ENCODE measurements at regions not wholly inside any gene's neighbourhood (a gene's known extent, or its start where the extent isn't known, plus 50 kb on each side); places are given as distances from the start of the nearest gene placed in this dataset.

GRCh38 chr1:83098791-83099190 is 900.1 kb downstream of the TTLL7 start:
- no peak for DNase-seq
- no peaks in the 10 kb centered on the region for H3K27me3 ChIP-seq
- no peaks in the 10 kb centered on the region for H3K9me3 ChIP-seq
- H3K4me3 ChIP-seq: no peak overlapping the region
- H3K36me3 ChIP-seq: no peaks in the 10 kb centered on the region
- TF ChIP-seq CTCF (IDR thresholded peaks at IDR 0.05) (no peak), POLR2A (IDR thresholded peaks at IDR 0.05) (no peak)
- H3K4me1 ChIP-seq: no peaks in the 10 kb centered on the region
- no peak overlapping the region for H3K27ac ChIP-seq

GRCh38 chr1:83098131-83098530 is 900.8 kb downstream of the TTLL7 start:
- DNase-seq: no peak
- no peak overlapping the region for H3K27ac ChIP-seq
- no peaks in the 10 kb centered on the region for H3K4me1 ChIP-seq
- no peaks in the 10 kb centered on the region for H3K36me3 ChIP-seq
- no peaks in the 10 kb centered on the region for H3K9me3 ChIP-seq
- H3K4me3 ChIP-seq: no peak overlapping the region
- H3K27me3 ChIP-seq: no peaks in the 10 kb centered on the region
- no peak for TF ChIP-seq POLR2A (IDR thresholded peaks at IDR 0.05)
- TF ChIP-seq CTCF (IDR thresholded peaks at IDR 0.05): no peak

- TF ChIP-seq POLR2A (IDR thresholded peaks at IDR 0.05) (no peak), CTCF (IDR thresholded peaks at IDR 0.05) (no peak)
- no peaks in the 10 kb centered on the region for H3K36me3 ChIP-seq
- H3K4me3 ChIP-seq: no peak overlapping the region
- no peaks in the 10 kb centered on the region for H3K9me3 ChIP-seq
- H3K27me3 ChIP-seq: no peaks in the 10 kb centered on the region
- no peak overlapping the region for H3K27ac ChIP-seq
- H3K4me1 ChIP-seq: no peaks in the 10 kb centered on the region
- DNase-seq: no peak
Measured at GRCh38 chr1:83097715-83098114, 901.2 kb downstream of the TTLL7 start.

GRCh38 chr1:83095570-83095969 is 903.4 kb downstream of the TTLL7 start:
- no peaks in the 10 kb centered on the region for H3K4me1 ChIP-seq
- TF ChIP-seq POLR2A (IDR thresholded peaks at IDR 0.05) (no peak), CTCF (IDR thresholded peaks at IDR 0.05) (no peak)
- H3K27ac ChIP-seq: no peak overlapping the region
- no peak overlapping the region for H3K4me3 ChIP-seq
- no peak for DNase-seq
- H3K36me3 ChIP-seq: no peaks in the 10 kb centered on the region
- no peaks in the 10 kb centered on the region for H3K9me3 ChIP-seq
- H3K27me3 ChIP-seq: no peaks in the 10 kb centered on the region

- H3K27ac ChIP-seq: no peak overlapping the region
- TF ChIP-seq POLR2A (IDR thresholded peaks at IDR 0.05) (no peak), CTCF (IDR thresholded peaks at IDR 0.05) (no peak)
- no peaks in the 10 kb centered on the region for H3K36me3 ChIP-seq
- no peak for DNase-seq
- H3K4me1 ChIP-seq: no peaks in the 10 kb centered on the region
- H3K27me3 ChIP-seq: no peaks in the 10 kb centered on the region
- H3K4me3 ChIP-seq: no peak overlapping the region
- no peaks in the 10 kb centered on the region for H3K9me3 ChIP-seq
Measured at GRCh38 chr1:83090195-83090594, 908.7 kb downstream of the TTLL7 start.

GRCh38 chr1:83087851-83088250 is 911.1 kb downstream of the TTLL7 start:
- no peak for DNase-seq
- H3K36me3 ChIP-seq: no peaks in the 10 kb centered on the region
- no peak overlapping the region for H3K27ac ChIP-seq
- no peaks in the 10 kb centered on the region for H3K27me3 ChIP-seq
- H3K9me3 ChIP-seq: no peaks in the 10 kb centered on the region
- H3K4me1 ChIP-seq: no peaks in the 10 kb centered on the region
- H3K4me3 ChIP-seq: no peak overlapping the region
- TF ChIP-seq CTCF (IDR thresholded peaks at IDR 0.05): no peak

Data from Peyer's patch (tissue), 4 donors.